GM23248 (cell line): ENCODE measurements at regions not wholly inside any gene's neighbourhood (a gene's known extent, or its start where the extent isn't known, plus 50 kb on each side); places are given as distances from the start of the nearest gene placed in this dataset.

ENCODE experiments used
- EZH2 ChIP-seq: fragments of 200-600 bp; sonication (generic); IDR thresholded peaks from 2 replicates; pipeline ENCODE4 v1.6.1; 2018; ENCODE audit warnings: antibody characterized with exemption, mild to moderate bottlenecking; ENCODE audit not compliant: insufficient read depth, poor library complexity, severe bottlenecking
- EZH2phosphoT487 ChIP-seq: fragments of 200-600 bp; sonication (generic); IDR thresholded peaks from 2 replicates; pipeline ENCODE4 v1.6.1; 2018; ENCODE audit warnings: antibody characterized with exemption, moderate library complexity, mild to moderate bottlenecking, low read depth; ENCODE audit not compliant: insufficient read depth

DNA sequence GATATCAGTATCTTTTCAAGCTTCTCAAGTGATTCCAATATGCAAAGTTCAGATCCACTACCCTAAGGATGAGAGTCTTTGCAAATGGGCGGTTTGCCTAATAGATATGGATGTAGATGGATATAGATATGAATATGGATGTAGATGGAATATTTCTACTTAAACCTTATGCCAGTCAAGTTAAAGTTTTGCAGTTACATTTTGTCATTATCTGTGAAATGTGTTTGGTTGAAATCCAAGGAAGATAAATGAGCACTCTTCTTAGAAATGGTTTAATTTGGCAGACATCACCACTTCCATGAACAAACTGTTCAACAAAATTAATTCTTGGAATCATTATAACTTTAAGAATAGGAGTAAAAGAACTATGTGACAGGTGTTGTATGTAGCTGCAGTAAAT lies 1066.6 kb downstream of the PCDH18 start:
- TF ChIP-seq EZH2, result no peak
- TF ChIP-seq EZH2phosphoT487, result no peak
